VCaP (cell line): ENCODE measurements at regions not wholly inside any gene's neighbourhood (a gene's known extent, or its start where the extent isn't known, plus 50 kb on each side); places are given as distances from the start of the nearest gene placed in this dataset.

ENCODE experiments used
- H3K27ac ChIP-seq: fragments of 450-650 bp; 2 replicates; pipeline ENCODE4 v1.5.1; 2017
- TF ChIP-seq, protein P1 (sequence below): fragments of 450-650 bp; conservative IDR thresholded peaks from 2 replicates; pipeline ENCODE4 v1.5.1; 2017; ENCODE audit warnings: mild to moderate bottlenecking, moderate library complexity

DNA sequence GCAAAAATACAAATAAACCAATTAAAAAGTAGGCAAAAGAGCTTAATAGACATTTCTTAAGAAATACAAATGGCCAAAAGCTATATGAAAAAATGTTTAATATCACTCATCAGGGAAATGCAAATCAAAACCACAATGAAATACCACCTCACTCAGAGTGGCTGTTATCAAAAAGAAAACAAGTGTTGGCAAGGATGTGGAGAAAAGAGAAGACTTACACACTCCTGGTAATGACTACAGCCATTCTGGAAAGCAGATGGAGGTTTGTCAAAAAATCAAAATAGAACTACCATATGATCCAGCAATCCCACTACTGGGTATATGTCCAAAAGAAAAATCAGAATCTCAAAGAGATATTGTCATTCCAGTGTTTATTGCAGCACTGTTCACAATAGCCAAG is 223.5 kb upstream of the SLC10A2 start:
- TF ChIP-seq, protein P1, sequence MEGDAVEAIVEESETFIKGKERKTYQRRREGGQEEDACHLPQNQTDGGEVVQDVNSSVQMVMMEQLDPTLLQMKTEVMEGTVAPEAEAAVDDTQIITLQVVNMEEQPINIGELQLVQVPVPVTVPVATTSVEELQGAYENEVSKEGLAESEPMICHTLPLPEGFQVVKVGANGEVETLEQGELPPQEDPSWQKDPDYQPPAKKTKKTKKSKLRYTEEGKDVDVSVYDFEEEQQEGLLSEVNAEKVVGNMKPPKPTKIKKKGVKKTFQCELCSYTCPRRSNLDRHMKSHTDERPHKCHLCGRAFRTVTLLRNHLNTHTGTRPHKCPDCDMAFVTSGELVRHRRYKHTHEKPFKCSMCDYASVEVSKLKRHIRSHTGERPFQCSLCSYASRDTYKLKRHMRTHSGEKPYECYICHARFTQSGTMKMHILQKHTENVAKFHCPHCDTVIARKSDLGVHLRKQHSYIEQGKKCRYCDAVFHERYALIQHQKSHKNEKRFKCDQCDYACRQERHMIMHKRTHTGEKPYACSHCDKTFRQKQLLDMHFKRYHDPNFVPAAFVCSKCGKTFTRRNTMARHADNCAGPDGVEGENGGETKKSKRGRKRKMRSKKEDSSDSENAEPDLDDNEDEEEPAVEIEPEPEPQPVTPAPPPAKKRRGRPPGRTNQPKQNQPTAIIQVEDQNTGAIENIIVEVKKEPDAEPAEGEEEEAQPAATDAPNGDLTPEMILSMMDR = no peak
- no peak overlapping the region for H3K27ac ChIP-seq

DNA sequence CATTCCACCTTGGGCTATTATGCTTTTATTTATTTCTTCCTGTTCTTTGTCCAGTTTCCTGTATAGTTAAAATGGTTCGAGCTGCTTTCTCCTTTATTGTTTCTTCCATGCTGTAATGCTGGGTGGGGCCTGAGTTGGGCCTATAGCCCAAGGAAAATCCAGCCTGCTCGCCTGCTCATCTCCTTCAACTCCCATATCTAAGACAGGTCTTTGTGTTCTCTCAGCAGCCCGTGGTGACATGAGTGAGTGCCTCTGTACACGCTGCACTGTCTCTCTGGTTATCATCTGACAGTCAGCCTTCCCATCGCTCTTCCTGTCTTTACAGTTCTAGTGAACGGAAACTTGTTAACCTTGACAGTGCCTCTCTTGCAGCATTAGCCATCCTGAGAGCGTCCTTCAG is 221.9 kb upstream of the SLC10A2 start:
- TF ChIP-seq, protein P1 = no peak
- H3K27ac ChIP-seq = no peak overlapping the region

DNA sequence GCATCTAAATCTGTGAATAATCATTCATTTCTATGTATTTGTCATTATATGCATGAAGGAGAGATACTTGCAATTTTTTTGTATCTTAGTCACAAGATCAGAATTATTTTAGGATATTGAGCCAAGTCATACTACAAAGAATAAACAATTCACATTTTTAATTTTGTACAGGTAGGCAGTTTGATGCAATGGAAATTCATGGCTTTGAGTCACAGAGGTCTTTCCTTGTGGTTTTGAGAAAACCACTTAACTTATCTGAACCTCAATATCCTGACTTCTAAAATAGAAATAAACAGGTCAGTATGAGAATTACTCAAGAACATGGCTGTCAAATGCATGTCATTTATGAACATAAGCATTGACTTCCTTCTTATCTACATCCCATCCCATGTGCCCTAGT is 221.4 kb upstream of the SLC10A2 start:
- TF ChIP-seq, protein P1 = no peak
- no peak overlapping the region for H3K27ac ChIP-seq

DNA sequence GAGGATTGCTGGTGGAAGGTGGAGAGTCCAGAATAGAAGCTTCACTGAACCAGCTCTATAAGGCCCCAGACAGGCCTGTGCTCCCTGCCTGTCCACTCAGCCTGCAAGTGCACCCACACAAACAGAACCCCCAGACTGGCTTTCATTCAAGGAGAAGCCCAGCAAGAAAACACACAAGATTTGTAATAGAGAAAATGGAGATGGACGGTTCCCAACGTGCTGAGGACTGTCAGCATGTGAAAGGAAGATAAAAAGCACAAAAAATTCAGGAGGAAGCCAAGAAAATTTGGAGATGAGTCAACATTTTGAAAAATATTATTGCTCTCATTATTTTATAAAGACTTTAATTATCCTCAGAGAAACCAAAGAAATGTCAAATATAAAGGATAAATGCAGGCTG is 218.2 kb upstream of the SLC10A2 start:
- no peak overlapping the region for H3K27ac ChIP-seq
- TF ChIP-seq, protein P1 = no peak

DNA sequence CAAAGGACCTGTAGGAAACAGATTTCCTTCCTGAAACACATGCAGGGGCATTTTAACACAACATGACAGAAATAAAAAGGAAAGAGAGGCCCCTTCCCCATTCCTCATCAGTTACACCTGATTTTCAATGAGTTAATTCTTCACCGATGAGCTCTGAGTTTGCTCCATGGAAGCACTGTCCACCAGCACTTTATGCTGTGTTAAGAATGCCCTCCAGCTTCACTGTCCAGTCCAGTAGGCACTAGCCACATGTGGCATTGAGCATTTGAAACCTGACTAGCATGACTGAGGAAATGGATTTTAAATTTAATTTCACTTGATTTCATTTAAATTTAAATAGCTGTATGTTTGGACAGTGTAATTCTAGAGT is 217.2 kb upstream of the SLC10A2 start:
- TF ChIP-seq, protein P1 = no peak
- no peak overlapping the region for H3K27ac ChIP-seq

DNA sequence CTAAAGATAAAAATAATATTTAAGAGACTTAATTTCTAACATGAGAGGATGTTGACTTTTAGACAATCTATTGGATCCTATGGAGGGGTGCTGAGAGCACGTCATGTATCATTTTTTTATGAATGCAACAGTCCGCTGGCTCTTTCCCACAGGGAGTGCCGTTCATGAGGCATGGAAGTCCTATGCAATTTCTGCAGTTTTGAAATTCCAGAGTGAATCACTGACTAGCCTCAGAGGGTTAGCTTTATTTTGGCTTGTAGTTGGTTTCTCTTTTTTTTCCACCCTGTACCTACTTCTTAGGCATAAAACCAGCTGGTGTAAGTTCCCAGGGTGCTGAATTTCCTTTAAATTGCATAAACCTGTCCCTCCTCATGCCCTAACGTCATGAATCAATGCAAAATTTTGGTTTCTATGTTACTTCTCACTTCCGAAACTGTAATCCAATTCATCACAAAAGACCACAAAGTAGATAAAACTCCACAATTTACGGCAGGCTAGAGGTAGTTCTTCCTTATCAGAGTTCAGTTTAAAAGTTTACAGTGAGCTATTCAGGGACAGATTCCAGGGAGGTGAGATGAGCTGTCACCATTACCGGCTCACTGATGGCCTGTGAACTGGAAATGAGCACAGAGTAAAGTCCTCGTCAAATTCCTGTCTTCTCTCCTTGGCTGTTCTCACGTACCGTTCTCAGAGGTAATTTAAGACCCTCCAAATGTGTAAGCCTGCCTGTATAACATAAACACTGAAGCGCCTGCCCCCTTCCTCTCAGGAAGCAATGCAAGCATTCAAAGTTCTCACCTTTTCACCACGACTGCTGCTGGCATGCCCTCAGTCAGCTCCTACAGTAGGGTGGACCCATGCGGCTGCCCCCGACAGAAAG is 216.6 kb upstream of the SLC10A2 start:
- TF ChIP-seq, protein P1 = no peak
- no peak overlapping the region for H3K27ac ChIP-seq

DNA sequence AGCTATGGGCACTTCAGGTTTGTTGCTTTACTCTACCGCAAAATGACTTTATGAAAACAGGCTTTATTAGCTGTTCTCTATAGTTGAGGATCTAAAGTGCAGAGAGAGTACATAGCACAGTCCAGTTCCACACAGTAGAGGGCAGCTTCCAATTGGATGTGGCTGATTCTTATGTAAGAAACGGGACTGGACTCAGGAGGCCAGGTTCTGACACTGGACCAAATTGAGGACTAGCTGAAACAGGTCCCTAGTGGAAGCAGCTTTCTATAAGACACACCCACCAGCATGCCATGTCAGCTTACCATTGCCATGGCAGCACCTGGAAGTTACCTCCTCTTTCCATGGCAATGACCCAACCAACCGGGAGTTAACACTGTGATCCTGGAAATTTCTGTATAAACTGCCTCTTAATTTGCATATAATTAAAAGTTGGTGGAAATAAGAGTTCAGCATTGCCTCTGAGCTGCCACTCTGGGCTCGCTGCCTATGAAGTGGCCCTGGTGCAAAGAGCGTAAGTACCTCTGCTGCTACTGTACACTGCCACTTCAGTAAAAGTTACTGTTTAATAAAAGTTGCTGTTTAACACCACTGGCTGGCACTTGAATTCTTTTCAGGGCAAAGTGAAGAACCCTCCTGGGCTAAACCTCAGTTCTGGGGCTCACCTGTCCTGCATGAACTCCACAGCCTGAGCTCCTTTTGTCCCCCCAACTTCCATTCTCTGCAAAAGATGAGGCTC is 211.9 kb upstream of the SLC10A2 start:
- no peak overlapping the region for H3K27ac ChIP-seq
- TF ChIP-seq, protein P1 = no peak
